H1 (cell line): ENCODE measurements at regions not wholly inside any gene's neighbourhood (a gene's known extent, or its start where the extent isn't known, plus 50 kb on each side); places are given as distances from the start of the nearest gene placed in this dataset.

Source experiments
- CBX8 ChIP-seq: fragments of 300-800, 300-1000 bp; sonication (generic); IDR thresholded peaks from 2 replicates; pipeline ENCODE4 v1.7.1; 2016; ENCODE audit warnings: low read depth, low read length, borderline replicate concordance
- CHD1 ChIP-seq: IDR thresholded peaks from 2 replicates; pipeline ENCODE4 v1.6.1; 2012; ENCODE audit warnings: low read depth, low read length, improper control_type of control experiment
- RBBP5 ChIP-seq: IDR thresholded peaks from 2 replicates; pipeline ENCODE4 v1.7.1; 2012; ENCODE audit warnings: low read depth, mild to moderate bottlenecking, inconsistent platforms, low read length, moderate library complexity, borderline replicate concordance
- SP2 ChIP-seq: IDR thresholded peaks from 2 replicates; pipeline ENCODE4 v1.6.1; 2012; ENCODE audit warnings: mild to moderate bottlenecking, low read length, inconsistent platforms

- no peak for TF ChIP-seq RBBP5
- no peak for TF ChIP-seq CHD1
- no peak for TF ChIP-seq CBX8
- TF ChIP-seq SP2 = no peak
These were observed 148.4 kb upstream of the GBE1 start (continued) for GRCh38 chr3:81909796-81910195.
